Head of caudate nucleus (tissue), 42 donors: ENCODE measurements at regions not wholly inside any gene's neighbourhood (a gene's known extent, or its start where the extent isn't known, plus 50 kb on each side); places are given as distances from the start of the nearest gene placed in this dataset.
"Not testable (repeated sequence)": the region's sequence is repeated elsewhere in the genome, so short reads cannot be mapped to it uniquely, and the experiment has no call there.

Source experiments
- DNase-seq, 42 donors: peaks; one replicate each; pipeline versions ENCODE4 v3.0.0 to v3.0.0-alpha.2; 2020 to 2021; ENCODE audit warnings: mixed read lengths in 7 of 42
- intact Hi-C: fragments of 100-400 bp; cut with DNase I; formaldehyde crosslinking; loops from one replicate; pipeline ENCODE4 v1.15.0; 2022

DNA sequence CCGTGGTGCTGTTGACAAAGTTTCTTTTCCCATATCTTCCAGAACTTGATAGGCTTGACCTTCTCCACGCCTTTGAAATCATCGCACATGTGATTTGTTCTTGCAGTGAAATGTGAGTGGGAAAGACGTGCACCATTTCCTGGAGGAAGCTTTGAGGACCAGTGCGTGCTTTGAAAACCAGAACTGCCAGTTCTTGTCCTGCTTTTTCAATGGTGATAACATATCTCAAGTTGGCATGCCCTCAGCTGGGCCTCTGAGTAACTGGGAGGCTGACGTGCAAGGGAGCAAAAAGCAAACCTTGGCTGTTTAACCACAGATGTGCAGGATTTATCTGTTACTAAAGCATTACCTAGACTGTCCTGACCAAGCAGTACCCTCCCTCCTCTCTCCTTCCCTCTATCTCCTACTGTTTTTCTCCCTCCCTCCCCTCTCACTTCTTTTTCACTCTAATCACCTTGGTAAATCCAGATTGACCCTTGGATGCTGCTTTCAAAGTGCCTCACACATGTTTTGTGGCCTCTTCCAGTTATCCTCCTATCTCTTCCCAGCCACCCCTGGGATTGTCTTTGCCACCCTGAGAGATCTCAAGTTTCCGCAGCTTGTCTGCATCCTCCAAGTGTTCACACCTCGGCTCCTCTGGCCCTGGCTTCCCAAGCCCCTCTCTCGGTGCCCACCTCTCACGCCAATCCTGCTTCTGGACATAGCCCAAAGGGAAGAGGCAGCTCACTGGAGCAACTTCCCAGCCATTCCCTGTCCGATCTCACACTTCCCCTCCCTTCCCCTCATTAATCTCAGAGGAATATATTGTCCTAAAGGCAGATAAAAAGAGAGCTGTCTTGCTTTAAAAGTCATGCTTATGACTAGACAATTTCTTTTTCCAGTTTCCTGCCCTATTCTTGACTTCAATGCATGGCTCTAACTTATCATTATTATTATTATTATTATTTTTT, 198.3 kb downstream of the ERCC6L2 start:
- intact Hi-C loops: no loop called here
- DNase-seq: no peak

- intact Hi-C loops: no loop called here
- no peak for DNase-seq
Observed at GRCh38 chr9:96072930-96073329, 197.4 kb downstream of the ERCC6L2 start.

DNA sequence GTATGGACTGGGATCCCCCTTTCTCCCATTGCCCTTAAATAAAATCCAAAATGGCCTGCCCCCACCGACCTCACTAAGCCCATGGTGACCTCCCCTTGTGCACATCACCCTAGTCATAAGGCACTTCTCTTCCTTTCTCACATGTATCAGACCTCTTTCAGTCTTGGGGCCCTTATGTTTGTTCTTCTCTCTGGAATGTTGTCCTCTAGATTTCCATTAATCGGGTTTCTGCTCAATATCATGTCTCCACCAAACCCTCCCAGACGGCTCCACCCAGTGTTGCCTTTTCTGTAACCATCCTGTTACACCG, 196.3 kb downstream of the ERCC6L2 start:
- intact Hi-C loops: no loop called here
- DNase-seq: no peak

DNA sequence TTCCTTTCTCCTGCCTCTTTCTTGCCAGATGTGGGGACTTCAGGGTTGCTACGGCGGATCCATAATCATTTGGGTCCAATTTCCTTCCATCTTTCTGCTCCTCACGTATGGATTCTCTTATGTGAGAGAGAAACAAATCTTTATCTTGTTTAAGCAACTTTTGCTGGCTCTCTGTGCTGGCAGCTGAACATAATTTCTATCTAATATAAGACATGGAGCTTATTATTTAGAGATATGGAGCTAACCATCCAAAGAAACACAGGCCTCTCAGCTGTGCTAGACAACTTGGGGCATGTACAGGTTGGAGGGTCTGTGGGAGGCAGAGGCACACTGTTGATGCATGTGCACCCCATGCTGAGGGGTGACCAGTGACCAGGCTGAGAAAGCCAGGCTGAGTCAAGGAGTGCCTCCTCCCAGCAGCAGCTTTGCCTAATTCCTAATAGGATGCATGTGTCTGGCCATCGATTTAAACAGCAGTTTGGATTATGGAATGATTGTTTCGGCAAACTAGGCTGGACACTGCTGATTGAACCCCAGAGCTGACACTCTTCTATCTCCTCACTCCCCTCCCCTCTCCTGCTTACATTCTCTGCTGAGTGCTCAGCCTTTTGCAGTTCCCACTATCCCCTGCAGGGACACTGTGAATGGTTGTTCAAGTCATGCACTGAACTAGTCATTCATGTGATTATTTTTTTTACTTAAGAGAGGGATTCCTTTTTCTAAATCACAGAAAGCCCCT, 195.8 kb downstream of the ERCC6L2 start:
- intact Hi-C loops: no loop called here
- peak in 22 of 42 donors; percentile 17 to 65 (median 34) for DNase-seq

DNA sequence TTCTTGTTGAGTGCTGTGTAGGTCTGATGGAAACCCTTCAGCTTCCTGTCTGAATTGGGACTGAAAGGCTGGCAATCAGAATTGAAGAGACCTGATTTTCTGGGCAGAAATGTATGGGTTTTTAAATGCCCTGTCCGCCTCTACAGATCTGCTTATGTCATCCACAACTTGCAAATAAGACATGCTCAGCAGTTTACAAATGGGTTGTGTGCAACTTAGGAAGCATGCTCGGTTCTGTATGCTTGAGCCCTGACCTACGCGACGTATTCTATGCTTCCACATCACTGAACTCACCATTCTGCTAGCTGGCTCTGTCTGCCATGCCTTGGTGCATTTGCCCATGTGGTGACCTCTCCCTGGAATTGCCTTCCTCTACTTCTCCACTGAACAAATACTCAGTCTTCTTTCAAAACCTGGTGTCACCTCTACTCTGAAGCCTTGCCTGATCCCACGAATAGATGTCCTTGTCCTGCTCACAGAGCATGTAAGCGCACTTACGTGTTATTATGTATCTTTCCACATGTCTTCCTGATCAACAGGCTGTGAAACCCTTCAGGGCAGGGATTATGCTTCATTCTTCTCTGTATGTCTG, 194.2 kb downstream of the ERCC6L2 start:
- DNase-seq: no peak
- intact Hi-C loops: no loop called here

- peak in 4 of 42 donors; percentile 19 to 53 (median 34) for DNase-seq
- intact Hi-C loops: no loop called here
Observed at GRCh38 chr9:96068511-96068910, 193.0 kb downstream of the ERCC6L2 start.

DNA sequence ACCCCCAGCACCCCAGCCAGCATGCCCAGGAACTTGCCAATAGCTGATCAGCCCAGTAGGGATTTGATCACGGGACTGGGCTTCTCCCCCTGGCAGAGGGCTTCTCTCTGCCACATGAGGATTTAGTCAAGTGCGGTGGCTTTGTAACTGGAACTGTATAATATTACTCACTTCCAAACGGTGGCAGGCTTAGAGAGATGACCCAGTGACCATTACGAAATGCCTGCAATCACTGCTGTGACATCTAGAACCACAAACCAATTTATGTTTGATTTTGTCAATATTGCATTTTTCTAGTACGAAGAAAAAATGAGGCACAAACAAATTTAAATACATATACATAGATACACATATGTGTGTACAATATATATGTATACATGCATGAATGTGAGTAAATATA, 192.1 kb downstream of the ERCC6L2 start:
- DNase-seq: no peak
- intact Hi-C loops: no loop called here

DNA sequence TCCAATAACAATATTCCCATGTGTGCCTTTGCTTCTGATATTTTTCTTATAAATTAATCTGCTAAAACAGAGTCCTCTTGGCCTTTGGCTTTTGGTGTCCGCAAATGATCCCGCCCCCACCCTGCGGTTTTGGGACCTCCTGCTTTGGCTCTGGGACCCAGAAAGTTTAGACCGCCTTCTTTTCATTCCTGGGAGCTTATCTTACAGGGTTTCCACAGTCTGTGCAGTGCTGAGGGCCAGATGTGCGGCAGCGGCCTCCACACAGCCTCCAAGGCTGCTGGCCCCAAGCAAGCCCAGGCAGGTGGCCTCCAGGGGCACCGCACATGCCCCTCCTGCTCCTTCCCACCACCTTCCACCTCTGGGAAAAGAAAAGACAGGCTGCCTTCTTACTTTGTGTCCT, 191.5 kb downstream of the ERCC6L2 start:
- DNase-seq: no peak
- intact Hi-C loops: no loop called here

DNA sequence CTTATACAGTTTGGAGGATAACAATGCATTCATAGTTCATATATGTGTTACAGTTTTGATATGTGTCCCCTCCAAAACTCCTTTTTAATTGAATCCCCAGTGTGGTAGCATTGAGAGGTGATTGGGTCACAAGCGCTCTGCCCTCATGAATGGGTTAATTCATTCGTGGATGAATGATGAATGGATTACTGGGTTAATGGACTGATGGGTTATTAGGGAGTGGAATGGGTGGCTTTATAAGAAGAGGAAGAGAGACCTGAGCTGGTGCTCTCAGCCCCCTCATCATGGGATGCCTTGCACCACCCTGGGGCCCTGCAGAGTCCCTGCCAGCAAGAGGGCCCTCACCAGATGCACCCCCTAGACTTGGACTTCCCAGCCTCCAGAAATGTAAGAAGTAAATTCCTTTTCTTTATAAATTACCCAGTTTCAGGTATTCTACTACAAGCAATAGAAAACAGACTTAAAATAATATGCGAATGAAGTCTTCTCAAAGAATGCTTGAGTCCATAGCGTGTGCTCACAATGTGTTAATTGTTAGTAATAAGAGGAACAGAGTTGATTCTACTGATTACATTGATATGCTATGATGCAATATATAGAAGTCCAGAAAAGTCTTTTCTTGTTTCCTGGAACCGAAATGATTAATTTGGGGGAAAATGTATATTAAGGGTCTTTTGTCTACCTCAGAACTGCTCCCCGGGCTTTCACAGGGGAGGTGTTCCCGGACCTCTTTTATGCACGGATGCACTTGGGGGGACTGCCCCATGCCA, 190.2 kb downstream of the ERCC6L2 start:
- DNase-seq: no peak
- intact Hi-C loops: no loop called here

- intact Hi-C loops: no loop called here
- DNase-seq: no peak
Observed at GRCh38 chr9:96064826-96065481, 189.5 kb downstream of the ERCC6L2 start.

- no peak for DNase-seq
- intact Hi-C loops: no loop called here
Observed at GRCh38 chr9:96062854-96063253, 187.4 kb downstream of the ERCC6L2 start.

DNA sequence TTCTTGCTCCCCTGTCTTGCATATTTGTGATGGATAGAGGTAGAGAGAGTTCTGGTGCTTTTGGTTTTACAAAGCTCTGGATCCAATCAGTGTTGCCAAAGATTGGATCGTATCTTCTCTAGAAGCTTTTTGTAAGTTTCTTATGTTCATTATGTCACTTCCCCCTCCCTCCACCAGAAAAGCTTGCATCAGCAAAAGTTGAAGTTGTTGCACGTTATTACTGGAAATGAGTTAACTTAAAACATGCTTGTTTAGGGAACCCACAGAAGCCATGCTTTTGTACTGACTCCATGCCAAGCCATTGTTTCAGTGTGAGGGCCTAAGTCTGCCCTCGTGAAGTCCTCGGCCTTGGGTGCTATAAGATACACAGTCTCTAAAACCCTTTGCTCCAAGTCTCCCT, 186.5 kb downstream of the ERCC6L2 start:
- intact Hi-C loops: no loop called here
- no peak for DNase-seq

DNA sequence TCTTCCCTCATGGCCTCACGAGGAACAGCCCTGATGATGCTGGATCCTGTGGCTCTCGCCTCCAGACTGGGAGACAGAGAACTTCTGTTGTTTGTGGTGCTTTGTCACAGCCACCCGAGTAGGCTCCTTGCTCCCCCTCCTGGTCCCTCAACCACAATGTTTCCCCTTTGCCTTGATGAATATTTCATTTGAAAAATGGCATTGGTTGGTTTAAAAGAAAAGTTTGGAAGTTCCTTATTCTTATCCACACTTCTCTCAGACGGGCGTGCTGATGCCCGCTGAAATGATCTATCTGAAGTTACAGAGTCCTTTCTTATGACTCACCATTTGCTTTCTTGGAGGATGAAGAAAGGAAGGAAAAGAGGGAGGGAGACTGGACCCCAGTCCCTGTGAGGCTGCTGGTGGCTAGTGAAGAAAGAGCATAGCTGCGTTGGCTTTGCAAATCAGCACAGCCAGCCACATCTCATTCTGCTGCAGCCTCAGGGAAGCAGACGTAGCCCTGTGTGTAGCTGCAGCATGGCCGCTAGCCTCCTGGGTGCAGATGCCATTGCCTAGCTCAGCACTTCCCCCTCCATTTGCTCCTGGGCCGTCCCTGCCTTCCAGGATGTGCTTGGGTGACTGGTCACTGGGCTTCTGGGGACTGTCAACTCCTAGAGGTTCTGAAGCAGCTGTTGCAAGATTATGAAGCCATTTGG, 185.9 kb downstream of the ERCC6L2 start:
- peak in 41 of 42 donors; percentile 25 to 88 (median 61) for DNase-seq
- intact Hi-C loops: no loop called here

- DNase-seq: no peak
- intact Hi-C loops: loop anchor here (10.0 kb wide), 2 partner anchors 57 to 157 kb away; no protein-coding TSS in a partner anchor
Observed at GRCh38 chr9:96058218-96058617, 182.7 kb downstream of the ERCC6L2 start.

- no peak for DNase-seq
- intact Hi-C loops: loop anchor here (10.0 kb wide), 2 partner anchors 58 to 158 kb away; no protein-coding TSS in a partner anchor
Observed at GRCh38 chr9:96057155-96057554, 181.7 kb downstream of the ERCC6L2 start.

- DNase-seq: peak in 8 of 42 donors; percentile 14 to 64 (median 32)
- intact Hi-C loops: loop anchor here (10.0 kb wide), 2 partner anchors 59 to 159 kb away; no protein-coding TSS in a partner anchor
Observed at GRCh38 chr9:96056226-96056625, 180.7 kb downstream of the ERCC6L2 start.

DNA sequence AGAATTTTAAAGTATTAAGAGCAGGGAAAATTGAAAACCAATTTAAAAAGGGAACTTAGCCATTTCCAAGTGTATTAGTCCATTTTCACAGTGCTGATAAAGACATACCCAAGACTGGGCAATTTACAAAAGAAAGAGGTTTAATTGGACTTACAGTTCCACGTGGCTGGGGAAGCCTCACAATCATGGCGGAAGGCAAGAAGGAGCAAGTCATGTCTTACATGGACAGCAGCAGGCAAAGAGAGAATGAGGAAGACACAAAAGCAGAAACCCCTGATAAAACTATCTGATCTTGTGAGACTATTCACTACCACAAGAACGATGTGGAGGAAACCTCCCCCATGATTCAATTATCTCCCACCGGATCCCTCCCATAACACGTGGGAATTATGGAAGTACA, 178.8 kb downstream of the ERCC6L2 start:
- intact Hi-C loops: loop anchor here (10.0 kb wide), 2 partner anchors 61 to 161 kb away; no protein-coding TSS in a partner anchor
- not testable (repeated sequence) for DNase-seq

GRCh38 chr9:96052686-96053085, 177.2 kb downstream of the ERCC6L2 start:
- intact Hi-C loops: loop anchor here (10.0 kb wide), 2 partner anchors 62 to 162 kb away; no protein-coding TSS in a partner anchor
- no peak for DNase-seq
